Memory B cell (primary cell): ENCODE measurements at regions not wholly inside any gene's neighbourhood (a gene's known extent, or its start where the extent isn't known, plus 50 kb on each side); places are given as distances from the start of the nearest gene placed in this dataset.

Experiments
- ATAC-seq: fragments of 150-1000 bp; cut with Tn5 transposase; 2 replicates; pipeline ENCODE4 v1.10.0; 2021; ENCODE audit warnings: low read depth, mild to moderate bottlenecking, moderate library complexity
- DNase-seq, 2 donors: peaks; one replicate each; pipeline ENCODE4 v3.0.0; 2022; ENCODE audit warnings: low spot score in 2 of 2
- H3K27ac Mint-ChIP-seq: one replicate; pipeline ENCODE4 v1.8.0; 2022; ENCODE audit warnings: mild to moderate bottlenecking, moderate library complexity, mixed read lengths
- H3K27me3 Mint-ChIP-seq: one replicate; pipeline ENCODE4 v1.8.0; 2022; ENCODE audit warnings: mixed read lengths
- H3K36me3 Mint-ChIP-seq: one replicate; pipeline ENCODE4 v1.8.0; 2022; ENCODE audit warnings: mild to moderate bottlenecking, mixed read lengths
- H3K4me1 Mint-ChIP-seq: one replicate; pipeline ENCODE4 v1.8.0; 2022; ENCODE audit warnings: mixed read lengths
- H3K4me3 Mint-ChIP-seq: one replicate; pipeline ENCODE4 v1.8.0; 2022; ENCODE audit warnings: mild to moderate bottlenecking, moderate library complexity, mixed read lengths
- H3K9me3 Mint-ChIP-seq: one replicate; pipeline ENCODE4 v1.8.0; 2022; ENCODE audit warnings: mixed read lengths

GRCh38 chr12:97751704-97752103 is 289.1 kb downstream of the RMST start:
- ATAC-seq = no peak
- Mint-ChIP-seq H3K4me3 (no peak overlapping the region), H3K36me3 (no peaks in the 10 kb centered on the region)

GRCh38 chr12:97752129-97752528 is 289.5 kb downstream of the RMST start:
- H3K4me3 Mint-ChIP-seq = no peak overlapping the region
- H3K9me3 Mint-ChIP-seq = peaks cover 2% of the 10 kb centered on the region
- DNase-seq = no peak
- H3K4me1 Mint-ChIP-seq = no peaks in the 10 kb centered on the region
- ATAC-seq = no peak
- H3K27ac Mint-ChIP-seq = no peak overlapping the region
- no peaks in the 10 kb centered on the region for H3K36me3 Mint-ChIP-seq
- no peaks in the 10 kb centered on the region for H3K27me3 Mint-ChIP-seq

More at GRCh38 chr12:97751704-97752103, 289.1 kb downstream of the RMST start:
- DNase-seq = no peak
- H3K4me1 Mint-ChIP-seq = no peaks in the 10 kb centered on the region
- peaks cover 2% of the 10 kb centered on the region for H3K9me3 Mint-ChIP-seq
- H3K27ac Mint-ChIP-seq = no peak overlapping the region
- H3K27me3 Mint-ChIP-seq = no peaks in the 10 kb centered on the region

- no peaks in the 10 kb centered on the region for H3K4me1 Mint-ChIP-seq
- ATAC-seq = no peak
These were observed 290.7 kb downstream of the RMST start for GRCh38 chr12:97753332-97753731.

GRCh38 chr12:97754306-97754705 is 291.7 kb downstream of the RMST start:
- Mint-ChIP-seq H3K27me3 (no peaks in the 10 kb centered on the region), H3K4me3 (no peak overlapping the region), H3K4me1 (no peaks in the 10 kb centered on the region), H3K9me3 (peaks cover 3% of the 10 kb centered on the region), H3K27ac (no peak overlapping the region), H3K36me3 (no peaks in the 10 kb centered on the region)
- DNase-seq (no peak), ATAC-seq (no peak)

More at GRCh38 chr12:97753332-97753731, 290.7 kb downstream of the RMST start:
- Mint-ChIP-seq H3K27ac (no peak overlapping the region), H3K27me3 (no peaks in the 10 kb centered on the region), H3K36me3 (no peaks in the 10 kb centered on the region), H3K9me3 (peaks cover 2% of the 10 kb centered on the region), H3K4me3 (no peak overlapping the region)
- DNase-seq = no peak

- no peak for ATAC-seq
- Mint-ChIP-seq H3K9me3 (peaks cover 1% of the 10 kb centered on the region), H3K27me3 (no peaks in the 10 kb centered on the region), H3K36me3 (no peaks in the 10 kb centered on the region), H3K27ac (no peak overlapping the region), H3K4me3 (no peak overlapping the region), H3K4me1 (no peaks in the 10 kb centered on the region)
- no peak for DNase-seq
These were observed 293.6 kb downstream of the RMST start for GRCh38 chr12:97756066-97756666.

- no peaks in the 10 kb centered on the region for H3K4me1 Mint-ChIP-seq
- ATAC-seq (no peak), DNase-seq (no peak)
- H3K27me3 Mint-ChIP-seq = no peaks in the 10 kb centered on the region
- H3K36me3 Mint-ChIP-seq = no peaks in the 10 kb centered on the region
- no peak overlapping the region for H3K27ac Mint-ChIP-seq
- no peak overlapping the region for H3K4me3 Mint-ChIP-seq
- H3K9me3 Mint-ChIP-seq = peaks cover 1% of the 10 kb centered on the region
These were observed 294.1 kb downstream of the RMST start for GRCh38 chr12:97756741-97757140.

GRCh38 chr12:97757481-97758193 is 295.0 kb downstream of the RMST start:
- H3K4me3 Mint-ChIP-seq = no peak overlapping the region
- ATAC-seq (no peak), DNase-seq (no peak)
- H3K4me1 Mint-ChIP-seq = no peaks in the 10 kb centered on the region
- H3K27ac Mint-ChIP-seq = no peak overlapping the region
- no peaks in the 10 kb centered on the region for H3K27me3 Mint-ChIP-seq
- peaks cover 2% of the 10 kb centered on the region for H3K9me3 Mint-ChIP-seq
- H3K36me3 Mint-ChIP-seq = no peaks in the 10 kb centered on the region

- no peaks in the 10 kb centered on the region for H3K27me3 Mint-ChIP-seq
- DNase-seq (no peak), ATAC-seq (no peak)
- H3K4me1 Mint-ChIP-seq = no peaks in the 10 kb centered on the region
- H3K4me3 Mint-ChIP-seq = no peak overlapping the region
- no peaks in the 10 kb centered on the region for H3K36me3 Mint-ChIP-seq
- peaks cover 2% of the 10 kb centered on the region for H3K9me3 Mint-ChIP-seq
- no peak overlapping the region for H3K27ac Mint-ChIP-seq
These were observed 295.5 kb downstream of the RMST start for GRCh38 chr12:97758194-97758501.

- no peak overlapping the region for H3K27ac Mint-ChIP-seq
- no peak for DNase-seq
- H3K36me3 Mint-ChIP-seq = no peaks in the 10 kb centered on the region
- no peak overlapping the region for H3K4me3 Mint-ChIP-seq
- H3K4me1 Mint-ChIP-seq = no peaks in the 10 kb centered on the region
- peaks cover 2% of the 10 kb centered on the region for H3K9me3 Mint-ChIP-seq
- ATAC-seq = no peak
- H3K27me3 Mint-ChIP-seq = no peaks in the 10 kb centered on the region
These were observed 296.0 kb downstream of the RMST start for GRCh38 chr12:97758586-97758985.

GRCh38 chr12:97760601-97761000 is 298.0 kb downstream of the RMST start:
- Mint-ChIP-seq H3K27ac (no peak overlapping the region), H3K4me3 (no peak overlapping the region), H3K9me3 (peaks cover 5% of the 10 kb centered on the region), H3K27me3 (no peaks in the 10 kb centered on the region), H3K4me1 (no peaks in the 10 kb centered on the region), H3K36me3 (no peaks in the 10 kb centered on the region)
- DNase-seq (no peak), ATAC-seq (no peak)

- no peaks in the 10 kb centered on the region for H3K27me3 Mint-ChIP-seq
- DNase-seq (no peak), ATAC-seq (no peak)
- H3K9me3 Mint-ChIP-seq = peaks cover 5% of the 10 kb centered on the region
- no peaks in the 10 kb centered on the region for H3K36me3 Mint-ChIP-seq
- H3K4me1 Mint-ChIP-seq = no peaks in the 10 kb centered on the region
- H3K27ac Mint-ChIP-seq = no peak overlapping the region
- H3K4me3 Mint-ChIP-seq = no peak overlapping the region
These were observed 300.5 kb downstream of the RMST start for GRCh38 chr12:97763113-97763512.

GRCh38 chr12:97764700-97765099 is 302.1 kb downstream of the RMST start:
- ATAC-seq (no peak), DNase-seq (no peak)
- H3K36me3 Mint-ChIP-seq = no peaks in the 10 kb centered on the region
- H3K9me3 Mint-ChIP-seq = peaks cover 4% of the 10 kb centered on the region
- no peaks in the 10 kb centered on the region for H3K4me1 Mint-ChIP-seq
- H3K27ac Mint-ChIP-seq = no peak overlapping the region
- no peak overlapping the region for H3K4me3 Mint-ChIP-seq
- H3K27me3 Mint-ChIP-seq = no peaks in the 10 kb centered on the region

- Mint-ChIP-seq H3K9me3 (peaks cover 2% of the 10 kb centered on the region), H3K27me3 (no peaks in the 10 kb centered on the region), H3K36me3 (no peaks in the 10 kb centered on the region), H3K4me1 (no peaks in the 10 kb centered on the region), H3K27ac (no peak overlapping the region), H3K4me3 (no peak overlapping the region)
- no peak for ATAC-seq
- no peak for DNase-seq
These were observed 304.7 kb downstream of the RMST start for GRCh38 chr12:97767347-97767746.

- Mint-ChIP-seq H3K36me3 (no peaks in the 10 kb centered on the region), H3K4me3 (no peak overlapping the region), H3K9me3 (peaks cover 8% of the 10 kb centered on the region), H3K27me3 (no peaks in the 10 kb centered on the region), H3K4me1 (no peaks in the 10 kb centered on the region), H3K27ac (no peak overlapping the region)
- ATAC-seq = no peak
- no peak for DNase-seq
These were observed 315.5 kb downstream of the RMST start for GRCh38 chr12:97778111-97778510.

- Mint-ChIP-seq H3K4me3 (no peak overlapping the region), H3K36me3 (no peaks in the 10 kb centered on the region)
These were observed 318.7 kb downstream of the RMST start for GRCh38 chr12:97781342-97781741.

More at GRCh38 chr12:97781342-97781741, 318.7 kb downstream of the RMST start:
- Mint-ChIP-seq H3K4me1 (no peaks in the 10 kb centered on the region), H3K27ac (no peak overlapping the region), H3K9me3 (peaks cover 8% of the 10 kb centered on the region), H3K27me3 (no peaks in the 10 kb centered on the region)
- DNase-seq = no peak
- no peak for ATAC-seq
